Ammon's horn (tissue), 1 donor: ENCODE measurements at regions not wholly inside any gene's neighbourhood (a gene's known extent, or its start where the extent isn't known, plus 50 kb on each side); places are given as distances from the start of the nearest gene placed in this dataset.

Experiments used
- DNase-seq: peaks from one replicate; pipeline ENCODE4 v3.0.0-alpha.2; 2016; ENCODE audit warnings: low spot score

- peak; percentile 81 for DNase-seq
Observed at GRCh38 chr12:130017591-130018449, 114.0 kb upstream of the TMEM132D start.

GRCh38 chr12:130018614-130019013, 114.8 kb upstream of the TMEM132D start:
- DNase-seq: no peak

GRCh38 chr12:130026608-130027176, 122.9 kb upstream of the TMEM132D start:
- DNase-seq: peak; percentile 35

GRCh38 chr12:130027798-130028197, 124.0 kb upstream of the TMEM132D start:
- no peak for DNase-seq

GRCh38 chr12:130029151-130029550, 125.3 kb upstream of the TMEM132D start:
- no peak for DNase-seq

- no peak for DNase-seq
Observed at GRCh38 chr12:130031041-130031440, 127.2 kb upstream of the TMEM132D start.

GRCh38 chr12:130031571-130032189, 127.9 kb upstream of the TMEM132D start:
- peak; percentile 53 for DNase-seq

GRCh38 chr12:130041983-130042812, 120.1 kb upstream of the FZD10 start:
- peak; percentile 67 for DNase-seq

GRCh38 chr12:130043685-130044406, 118.4 kb upstream of the FZD10 start:
- DNase-seq: no peak

- no peak for DNase-seq
Observed at GRCh38 chr12:130044991-130045621, 117.2 kb upstream of the FZD10 start.

GRCh38 chr12:130049666-130050065, 112.6 kb upstream of the FZD10 start:
- DNase-seq: no peak

- DNase-seq: no peak
Observed at GRCh38 chr12:130051900-130052299, 110.4 kb upstream of the FZD10 start.

GRCh38 chr12:130053651-130054069, 108.6 kb upstream of the FZD10 start:
- peak; percentile 32 for DNase-seq

GRCh38 chr12:130054803-130055202, 107.5 kb upstream of the FZD10 start:
- DNase-seq: no peak

- DNase-seq: no peak
Observed at GRCh38 chr12:130058926-130059472, 103.3 kb upstream of the FZD10 start.

GRCh38 chr12:130063866-130064265, 98.4 kb upstream of the FZD10 start:
- no peak for DNase-seq

GRCh38 chr12:130064999-130065398, 97.3 kb upstream of the FZD10 start:
- DNase-seq: no peak

- no peak for DNase-seq
Observed at GRCh38 chr12:130066742-130067141, 95.5 kb upstream of the FZD10 start.

GRCh38 chr12:130068741-130069140, 93.5 kb upstream of the FZD10 start:
- DNase-seq: no peak

- DNase-seq: peak; percentile 76
Observed at GRCh38 chr12:130070126-130070611, 92.1 kb upstream of the FZD10 start.

- DNase-seq: no peak
Observed at GRCh38 chr12:130073721-130074120, 88.5 kb upstream of the FZD10 start.
